B cell (primary cell): ENCODE measurements at regions not wholly inside any gene's neighbourhood (a gene's known extent, or its start where the extent isn't known, plus 50 kb on each side); places are given as distances from the start of the nearest gene placed in this dataset.
"Not testable (repeated sequence)": the region's sequence is repeated elsewhere in the genome, so short reads cannot be mapped to it uniquely, and the experiment has no call there.

Experiments
- ATAC-seq: fragments of 200-7000 bp; cut with Tn5 transposase; one replicate; pipeline ENCODE4 v1.10.0; 2021; ENCODE audit warnings: low read depth, mild to moderate bottlenecking, moderate number of reproducible peaks, moderate library complexity
- CTCF ChIA-PET: fragments of 350-600 bp; sonication (Branson Sonifier 250); formaldehyde crosslinking; loops from one replicate; lab custom pipeline; 2021; ENCODE audit warnings: antibody characterized with exemption, inconsistent platforms; lab: Charles Lee
- POLR2A ChIA-PET: fragments of 350-600 bp; sonication (Branson Sonifier 250); formaldehyde crosslinking; loops from one replicate; lab custom pipeline; 2021; ENCODE audit warnings: antibody characterized with exemption; lab: Charles Lee
- DNase-seq: peaks from one replicate; pipeline ENCODE4 v3.0.0; 2013
- H2AFZ ChIP-seq: 2 replicates; pipeline ENCODE4 v1.6.1; 2012; ENCODE audit warnings: mild to moderate bottlenecking, low read depth, low read length; ENCODE audit not compliant: insufficient read depth, poor library complexity, severe bottlenecking
- H3K27ac ChIP-seq, 2 donors: 1 replicate in 1 of 2; 2 replicates in 1 of 2; pipeline ENCODE4 v1.5.1; 2012 to 2013; ENCODE audit warnings: low read length in 2 of 2, mild to moderate bottlenecking in 2 of 2, moderate library complexity in 1 of 2
- H3K27me3 ChIP-seq, 4 experiments: fragments of 200-600 bp in 1 of 4; sonication (generic) in 1 of 4; replicated peaks in 1 of 4; 1 replicate in 2 of 4; 2 replicates in 2 of 4; pipeline versions ENCODE4 v1.6.1 to v1.7.0; 2013 to 2016; ENCODE audit warnings: low read length in 3 of 4, mild to moderate bottlenecking in 2 of 4, mixed read lengths in 1 of 4, moderate library complexity in 1 of 4; ENCODE audit not compliant: insufficient read depth in 4 of 4, control insufficient read depth in 3 of 4; ENCODE audit errors: control extremely low read depth in 1 of 4
- H3K36me3 ChIP-seq, 2 experiments: replicated peaks in 1 of 2; 1 replicate in 1 of 2; 2 replicates in 1 of 2; pipeline versions ENCODE4 v1.6.1 to v1.7.1; 2013; ENCODE audit warnings: low read length in 1 of 2; ENCODE audit not compliant: insufficient read depth in 2 of 2, control insufficient read depth in 1 of 2; ENCODE audit errors: control extremely low read depth in 1 of 2, extremely low read depth in 1 of 2
- H3K4me1 ChIP-seq, 2 donors: fragments of 200-600 bp in 1 of 2; sonication (generic) in 1 of 2; 1 replicate in 1 of 2; 2 replicates in 1 of 2; pipeline versions ENCODE4 v1.5.1 to v1.6.1; 2013 to 2017; ENCODE audit warnings: low read length in 2 of 2; ENCODE audit not compliant: control insufficient read depth in 2 of 2, insufficient read depth in 2 of 2
- H3K4me2 ChIP-seq: replicated peaks from 2 replicates; pipeline ENCODE3; 2012; ENCODE audit warnings: mild to moderate bottlenecking, low read depth, low read length; ENCODE audit not compliant: poor library complexity, severe bottlenecking
- H3K4me3 ChIP-seq, 5 experiments: fragments of 200-600 bp in 1 of 5; sonication (generic) in 1 of 5; 1 replicate in 3 of 5; 2 replicates in 2 of 5; pipeline versions ENCODE4 v1.5.1 to v1.7.0; 2011 to 2016; ENCODE audit warnings: low read length in 4 of 5, mild to moderate bottlenecking in 4 of 5, low read depth in 2 of 5, control low read depth in 1 of 5, moderate library complexity in 1 of 5; ENCODE audit not compliant: insufficient read depth in 1 of 5; ENCODE audit errors: control extremely low read depth in 1 of 5, extremely low read depth in 1 of 5
- H3K79me2 ChIP-seq: fragments of 200-600 bp; sonication (generic); one replicate; pipeline ENCODE4 v1.6.0; 2016; ENCODE audit warnings: low read length; ENCODE audit not compliant: control insufficient read depth, insufficient read depth
- H3K9ac ChIP-seq: fragments of 200-600 bp; sonication (generic); 2 replicates; pipeline ENCODE4 v1.6.1; 2017; ENCODE audit warnings: mild to moderate bottlenecking, low read length, moderate library complexity
- H3K9me3 ChIP-seq, 3 donors: one replicate each; pipeline versions ENCODE4 v1.6.1 to v1.7.1; 2013; ENCODE audit warnings: low read length in 2 of 3; ENCODE audit not compliant: control insufficient read depth in 2 of 3, insufficient read depth in 1 of 3; ENCODE audit errors: control extremely low read depth in 1 of 3
- H4K20me1 ChIP-seq: 2 replicates; pipeline ENCODE4 v1.6.0; 2012; ENCODE audit warnings: mild to moderate bottlenecking, low read length; ENCODE audit not compliant: insufficient read depth, control insufficient read depth, poor library complexity, severe bottlenecking
- H3K27ac Mint-ChIP-seq: one replicate; pipeline ENCODE4 v1.8.0; 2021; ENCODE audit warnings: mixed read lengths
- H3K27me3 Mint-ChIP-seq: one replicate; pipeline ENCODE4 v1.8.0; 2021; ENCODE audit warnings: mixed read lengths
- H3K4me1 Mint-ChIP-seq: one replicate; pipeline ENCODE4 v1.8.0; 2021; ENCODE audit warnings: mixed read lengths
- H3K4me3 Mint-ChIP-seq: one replicate; pipeline ENCODE4 v1.8.0; 2021; ENCODE audit warnings: mixed read lengths
- H3K9me3 Mint-ChIP-seq: one replicate; pipeline ENCODE4 v1.8.0; 2022; ENCODE audit warnings: mixed read lengths; ENCODE audit not compliant: insufficient read depth
- CTCF ChIP-seq: fragments of 200-600 bp; IDR thresholded peaks from one replicate; pipeline ENCODE4 v1.8.0; 2022; ENCODE audit warnings: antibody characterized with exemption, mild to moderate bottlenecking
- EZH2 ChIP-seq: IDR thresholded peaks from 2 replicates; pipeline ENCODE4 v1.6.1; 2012; ENCODE audit warnings: borderline replicate concordance, low read depth, mild to moderate bottlenecking, moderate library complexity, low read length; ENCODE audit not compliant: insufficient read depth, poor library complexity, severe bottlenecking
- WGBS: methylation state at CpG from one replicate; pipeline ENCODE4 v1.1.5; 2013; ENCODE audit warnings: missing lambda C conversion rate; ENCODE audit not compliant: insufficient coverage; 5-methylcytosine and 5-hydroxymethylcytosine counted together
- intact Hi-C: fragments of 100-400 bp; cut with micrococcal nuclease; formaldehyde crosslinking; loops from one replicate; pipeline ENCODE4 v1.10.0; 2022

GRCh38 chr13:67916650-67917049, 686.5 kb upstream of the PCDH9 start:
- H3K9me3 ChIP-seq, result peaks cover 0 to 8% (median 0%) of the 10 kb centered on the region in 3 donors
- no peak overlapping the region for H3K4me2 ChIP-seq
- no peaks in the 10 kb centered on the region for H3K79me2 ChIP-seq
- ChIA-PET POLR2A (no interaction called here), CTCF (no interaction called here)
- no peaks in the 10 kb centered on the region for H3K4me1 Mint-ChIP-seq
- H3K36me3 ChIP-seq, result no peaks in the 10 kb centered on the region
- no peaks in the 10 kb centered on the region for H3K27me3 ChIP-seq
- ATAC-seq (no peak), DNase-seq (no peak)
- intact Hi-C loops, result no loop called here
- no peaks in the 10 kb centered on the region for H3K27me3 Mint-ChIP-seq
- H3K9ac ChIP-seq, result no peak overlapping the region
- TF ChIP-seq EZH2, result no peak
- no peak for TF ChIP-seq CTCF
- H3K27ac ChIP-seq, result no peak overlapping the region
- no peak overlapping the region for H3K4me3 ChIP-seq
- no peaks in the 10 kb centered on the region for H4K20me1 ChIP-seq
- 89% methylated on average over 1 of the region's 1 CpG for WGBS
- no peak overlapping the region for H3K4me3 Mint-ChIP-seq
- H3K4me1 ChIP-seq, result no peaks in the 10 kb centered on the region
- no peak overlapping the region for H3K27ac Mint-ChIP-seq
- peaks cover 3% of the 10 kb centered on the region for H3K9me3 Mint-ChIP-seq
- no peak overlapping the region for H2AFZ ChIP-seq

GRCh38 chr13:67914535-67914934, 684.4 kb upstream of the PCDH9 start:
- no peaks in the 10 kb centered on the region for H3K4me1 ChIP-seq
- no peak overlapping the region for H3K9ac ChIP-seq
- DNase-seq, result no peak
- Mint-ChIP-seq H3K9me3 (peaks cover 3% of the 10 kb centered on the region), H3K4me3 (no peak overlapping the region), H3K4me1 (no peaks in the 10 kb centered on the region), H3K27ac (no peak overlapping the region), H3K27me3 (no peaks in the 10 kb centered on the region)
- ChIA-PET CTCF (no interaction called here), POLR2A (no interaction called here)
- H4K20me1 ChIP-seq, result no peaks in the 10 kb centered on the region
- no peak overlapping the region for H2AFZ ChIP-seq
- no peaks in the 10 kb centered on the region for H3K79me2 ChIP-seq
- no peak for TF ChIP-seq EZH2
- TF ChIP-seq CTCF, result no peak
- H3K9me3 ChIP-seq, result peaks cover 0 to 5% (median 0%) of the 10 kb centered on the region in 3 donors
- WGBS, result 100% methylated on average over 2 of the region's 27 CpGs
- H3K4me3 ChIP-seq, result no peak overlapping the region
- intact Hi-C loops, result no loop called here
- H3K4me2 ChIP-seq, result no peak overlapping the region
- no peak overlapping the region for H3K27ac ChIP-seq
- ATAC-seq, result no peak
- H3K27me3 ChIP-seq, result no peaks in the 10 kb centered on the region
- no peaks in the 10 kb centered on the region for H3K36me3 ChIP-seq

GRCh38 chr13:67902960-67903359, 672.8 kb upstream of the PCDH9 start:
- H3K79me2 ChIP-seq, H3K9me3 ChIP-seq, H2AFZ ChIP-seq, CTCF ChIA-PET, H3K4me2 ChIP-seq, H3K4me3 ChIP-seq, H3K36me3 ChIP-seq, H3K27me3 Mint-ChIP-seq, H4K20me1 ChIP-seq, ATAC-seq, H3K4me1 Mint-ChIP-seq, H3K27ac ChIP-seq, H3K4me1 ChIP-seq, intact Hi-C loops, H3K27me3 ChIP-seq, H3K27ac Mint-ChIP-seq, POLR2A ChIA-PET, H3K9ac ChIP-seq, DNase-seq, H3K4me3 Mint-ChIP-seq: not testable (repeated sequence)
- H3K9me3 Mint-ChIP-seq, result peaks cover 13% of the 10 kb centered on the region
- no CpG with 5 or more reads among the region's 8 CpGs for WGBS
